ENCODE measurements at regions not wholly inside any gene's neighbourhood (a gene's known extent, or its start where the extent isn't known, plus 50 kb on each side); places are given as distances from the start of the nearest gene placed in this dataset.

DNA sequence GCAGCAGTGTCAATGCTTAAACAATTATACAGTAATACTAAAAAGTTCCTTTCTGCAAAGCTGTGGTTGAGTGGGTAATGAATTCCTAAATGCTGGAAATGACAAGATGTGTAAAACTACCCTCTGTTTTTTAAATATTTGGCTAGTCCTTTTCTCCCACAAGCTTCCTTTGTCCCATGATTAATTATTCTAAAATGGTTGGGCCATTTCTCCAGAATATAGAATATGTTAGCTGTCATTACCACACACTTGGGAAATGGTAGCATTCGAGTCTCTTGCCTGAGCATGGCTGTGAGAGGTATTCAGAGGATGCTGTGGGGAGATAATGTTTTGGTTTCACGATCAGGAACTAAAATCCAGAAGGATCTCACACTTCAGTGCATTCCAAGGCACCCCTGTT, 1185.8 kb downstream of the UQCRFS1 start:
- TF ChIP-seq, protein P1, sequence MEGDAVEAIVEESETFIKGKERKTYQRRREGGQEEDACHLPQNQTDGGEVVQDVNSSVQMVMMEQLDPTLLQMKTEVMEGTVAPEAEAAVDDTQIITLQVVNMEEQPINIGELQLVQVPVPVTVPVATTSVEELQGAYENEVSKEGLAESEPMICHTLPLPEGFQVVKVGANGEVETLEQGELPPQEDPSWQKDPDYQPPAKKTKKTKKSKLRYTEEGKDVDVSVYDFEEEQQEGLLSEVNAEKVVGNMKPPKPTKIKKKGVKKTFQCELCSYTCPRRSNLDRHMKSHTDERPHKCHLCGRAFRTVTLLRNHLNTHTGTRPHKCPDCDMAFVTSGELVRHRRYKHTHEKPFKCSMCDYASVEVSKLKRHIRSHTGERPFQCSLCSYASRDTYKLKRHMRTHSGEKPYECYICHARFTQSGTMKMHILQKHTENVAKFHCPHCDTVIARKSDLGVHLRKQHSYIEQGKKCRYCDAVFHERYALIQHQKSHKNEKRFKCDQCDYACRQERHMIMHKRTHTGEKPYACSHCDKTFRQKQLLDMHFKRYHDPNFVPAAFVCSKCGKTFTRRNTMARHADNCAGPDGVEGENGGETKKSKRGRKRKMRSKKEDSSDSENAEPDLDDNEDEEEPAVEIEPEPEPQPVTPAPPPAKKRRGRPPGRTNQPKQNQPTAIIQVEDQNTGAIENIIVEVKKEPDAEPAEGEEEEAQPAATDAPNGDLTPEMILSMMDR (conservative IDR thresholded peaks at IDR 0.05; ENCODE audit: low read depth, low read length), result no peak
- TF ChIP-seq EZH2 (IDR thresholded peaks at IDR 0.05; ENCODE audit: borderline replicate concordance, low read depth, low read length, poor library complexity, severe bottlenecking), result no peak
